ENCODE measurements at regions not wholly inside any gene's neighbourhood (a gene's known extent, or its start where the extent isn't known, plus 50 kb on each side); places are given as distances from the start of the nearest gene placed in this dataset.

DNA sequence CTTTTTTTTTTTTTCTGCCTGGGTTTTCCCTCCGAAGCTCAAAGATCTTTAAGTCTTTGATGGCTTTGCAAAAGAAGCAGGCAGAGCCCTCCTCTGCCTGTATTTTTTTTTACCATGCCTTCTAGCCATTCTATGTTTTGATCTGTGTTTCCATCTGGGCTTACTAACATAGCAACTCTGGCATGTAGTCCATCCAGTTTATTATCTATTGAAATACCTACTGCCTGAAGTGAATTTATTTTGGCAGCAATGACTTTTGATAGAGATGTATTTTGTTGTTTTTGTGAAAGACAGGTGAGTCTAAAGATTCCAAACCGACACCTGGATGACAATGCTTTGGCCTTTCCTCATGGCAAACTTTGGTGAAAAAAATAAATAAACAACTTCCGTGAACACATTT is 1157.7 kb upstream of the MAP3K7 start:
- Histone ChIP-seq H3K4me1 (no peaks in the 10 kb centered on the region), H3K27ac (no peak overlapping the region), H3K36me3 (no peaks in the 10 kb centered on the region), H3K4me3 (no peak overlapping the region), H3K9me3 (no peaks in the 10 kb centered on the region), H3K27me3 (no peaks in the 10 kb centered on the region)
- DNase-seq (ENCODE audit: low spot score in 2 of 2), result no peak
- intact Hi-C loops (cut with DNase I; ENCODE audit: low total_unique reads), result no loop called here
- TF ChIP-seq, protein P1, sequence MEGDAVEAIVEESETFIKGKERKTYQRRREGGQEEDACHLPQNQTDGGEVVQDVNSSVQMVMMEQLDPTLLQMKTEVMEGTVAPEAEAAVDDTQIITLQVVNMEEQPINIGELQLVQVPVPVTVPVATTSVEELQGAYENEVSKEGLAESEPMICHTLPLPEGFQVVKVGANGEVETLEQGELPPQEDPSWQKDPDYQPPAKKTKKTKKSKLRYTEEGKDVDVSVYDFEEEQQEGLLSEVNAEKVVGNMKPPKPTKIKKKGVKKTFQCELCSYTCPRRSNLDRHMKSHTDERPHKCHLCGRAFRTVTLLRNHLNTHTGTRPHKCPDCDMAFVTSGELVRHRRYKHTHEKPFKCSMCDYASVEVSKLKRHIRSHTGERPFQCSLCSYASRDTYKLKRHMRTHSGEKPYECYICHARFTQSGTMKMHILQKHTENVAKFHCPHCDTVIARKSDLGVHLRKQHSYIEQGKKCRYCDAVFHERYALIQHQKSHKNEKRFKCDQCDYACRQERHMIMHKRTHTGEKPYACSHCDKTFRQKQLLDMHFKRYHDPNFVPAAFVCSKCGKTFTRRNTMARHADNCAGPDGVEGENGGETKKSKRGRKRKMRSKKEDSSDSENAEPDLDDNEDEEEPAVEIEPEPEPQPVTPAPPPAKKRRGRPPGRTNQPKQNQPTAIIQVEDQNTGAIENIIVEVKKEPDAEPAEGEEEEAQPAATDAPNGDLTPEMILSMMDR (IDR thresholded peaks at IDR 0.05), result no peak
- TF ChIP-seq POLR2A (IDR thresholded peaks at IDR 0.05) (no peak), POLR2AphosphoS5 (IDR thresholded peaks at IDR 0.05) (no peak)

- no peak for DNase-seq (ENCODE audit: low spot score in 2 of 2)
- no peaks in the 10 kb centered on the region for H3K4me1 ChIP-seq
- TF ChIP-seq, protein P1 (IDR thresholded peaks at IDR 0.05), result no peak
- TF ChIP-seq POLR2AphosphoS5 (IDR thresholded peaks at IDR 0.05) (no peak), POLR2A (IDR thresholded peaks at IDR 0.05) (no peak)
- no peaks in the 10 kb centered on the region for H3K36me3 ChIP-seq
- H3K27ac ChIP-seq, result no peak overlapping the region
- intact Hi-C loops (cut with DNase I; ENCODE audit: low total_unique reads), result no loop called here
- no peaks in the 10 kb centered on the region for H3K9me3 ChIP-seq
- no peaks in the 10 kb centered on the region for H3K27me3 ChIP-seq
- no peak overlapping the region for H3K4me3 ChIP-seq
Measured at GRCh38 chr6:91743756-91744155, 1156.9 kb upstream of the MAP3K7 start.

GRCh38 chr6:91731939-91732338 is 1145.1 kb upstream of the MAP3K7 start:
- no peaks in the 10 kb centered on the region for H3K36me3 ChIP-seq
- H3K4me3 ChIP-seq, result no peak overlapping the region
- intact Hi-C loops (cut with DNase I; ENCODE audit: low total_unique reads), result no loop called here
- no peaks in the 10 kb centered on the region for H3K27me3 ChIP-seq
- DNase-seq (ENCODE audit: low spot score in 2 of 2), result no peak
- TF ChIP-seq POLR2A (IDR thresholded peaks at IDR 0.05), result no peak
- TF ChIP-seq, protein P1 (IDR thresholded peaks at IDR 0.05), result no peak
- no peak for TF ChIP-seq POLR2AphosphoS5 (IDR thresholded peaks at IDR 0.05)
- no peaks in the 10 kb centered on the region for H3K9me3 ChIP-seq
- H3K27ac ChIP-seq, result no peak overlapping the region
- H3K4me1 ChIP-seq, result no peaks in the 10 kb centered on the region

GRCh38 chr6:91730710-91731109 is 1143.8 kb upstream of the MAP3K7 start:
- TF ChIP-seq POLR2A (IDR thresholded peaks at IDR 0.05) (no peak), POLR2AphosphoS5 (IDR thresholded peaks at IDR 0.05) (no peak)
- TF ChIP-seq, protein P1 (IDR thresholded peaks at IDR 0.05), result no peak
- no peaks in the 10 kb centered on the region for H3K9me3 ChIP-seq
- H3K27me3 ChIP-seq, result no peaks in the 10 kb centered on the region
- H3K27ac ChIP-seq, result no peak overlapping the region
- intact Hi-C loops (cut with DNase I; ENCODE audit: low total_unique reads), result no loop called here
- H3K4me3 ChIP-seq, result no peak overlapping the region
- DNase-seq (ENCODE audit: low spot score in 2 of 2), result no peak
- H3K36me3 ChIP-seq, result no peaks in the 10 kb centered on the region
- H3K4me1 ChIP-seq, result no peaks in the 10 kb centered on the region

GRCh38 chr6:91720324-91720723 is 1133.5 kb upstream of the MAP3K7 start:
- intact Hi-C loops (cut with DNase I; ENCODE audit: low total_unique reads), result no loop called here
- Histone ChIP-seq H3K27me3 (no peaks in the 10 kb centered on the region), H3K27ac (no peak overlapping the region), H3K9me3 (no peaks in the 10 kb centered on the region), H3K4me3 (no peak overlapping the region), H3K36me3 (no peaks in the 10 kb centered on the region), H3K4me1 (no peaks in the 10 kb centered on the region)
- no peak for DNase-seq (ENCODE audit: low spot score in 2 of 2)
- TF ChIP-seq POLR2A (IDR thresholded peaks at IDR 0.05) (no peak), POLR2AphosphoS5 (IDR thresholded peaks at IDR 0.05) (no peak)
- TF ChIP-seq, protein P1 (IDR thresholded peaks at IDR 0.05), result no peak

Measured in breast epithelium (tissue), 4 donors.